Chondrocyte (in vitro differentiated cells): ENCODE measurements at regions not wholly inside any gene's neighbourhood (a gene's known extent, or its start where the extent isn't known, plus 50 kb on each side); places are given as distances from the start of the nearest gene placed in this dataset.
A peak's percentile ranks its signal among the peaks of the same experiment; 100 is the strongest.
"Not testable (repeated sequence)": the region's sequence is repeated elsewhere in the genome, so short reads cannot be mapped to it uniquely, and the experiment has no call there.

Experiments
- DNase-seq: peaks from one replicate; pipeline ENCODE4 v3.0.0; 2021; ENCODE audit warnings: mixed read lengths, low spot score
- H3K27ac Mint-ChIP-seq: one replicate; pipeline ENCODE4 v1.8.0; 2021; ENCODE audit warnings: mild to moderate bottlenecking, moderate library complexity, mixed read lengths; ENCODE audit not compliant: unreplicated experiment
- H3K27me3 Mint-ChIP-seq: 2 replicates; pipeline ENCODE4 v1.8.0; 2021; ENCODE audit warnings: low read depth, mixed read lengths
- H3K36me3 Mint-ChIP-seq: 2 replicates; pipeline ENCODE4 v1.8.0; 2021; ENCODE audit warnings: low read depth, mixed read lengths
- H3K4me1 Mint-ChIP-seq: 2 replicates; pipeline ENCODE4 v1.8.0; 2021; ENCODE audit warnings: low read depth, mild to moderate bottlenecking, mixed read lengths
- H3K4me3 Mint-ChIP-seq: one replicate; pipeline ENCODE4 v1.8.0; 2021; ENCODE audit warnings: mild to moderate bottlenecking, moderate library complexity, mixed read lengths; ENCODE audit not compliant: unreplicated experiment
- H3K9me3 Mint-ChIP-seq: 2 replicates; pipeline ENCODE4 v1.8.0; 2021; ENCODE audit warnings: low read depth, mixed read lengths
- CTCF ChIP-seq: fragments of 200-600 bp; sonication (generic); IDR thresholded peaks from 2 replicates; pipeline ENCODE4 v1.5.0; 2021; ENCODE audit warnings: antibody characterized with exemption, mild to moderate bottlenecking, moderate library complexity

GRCh38 chr13:84088996-84089395 lies 206.7 kb upstream of the SLITRK1 start:
- no peak overlapping the region for H3K27ac Mint-ChIP-seq
- no peaks in the 10 kb centered on the region for H3K4me1 Mint-ChIP-seq
- no peaks in the 10 kb centered on the region for H3K36me3 Mint-ChIP-seq
- TF ChIP-seq CTCF, result no peak
- DNase-seq, result no peak
- no peak overlapping the region for H3K4me3 Mint-ChIP-seq
- no peaks in the 10 kb centered on the region for H3K9me3 Mint-ChIP-seq
- H3K27me3 Mint-ChIP-seq, result peaks cover 2% of the 10 kb centered on the region

GRCh38 chr13:84086847-84087162 lies 204.5 kb upstream of the SLITRK1 start:
- H3K9me3 Mint-ChIP-seq, result no peaks in the 10 kb centered on the region
- H3K4me3 Mint-ChIP-seq, result no peak overlapping the region
- DNase-seq, result no peak
- no peaks in the 10 kb centered on the region for H3K36me3 Mint-ChIP-seq
- no peaks in the 10 kb centered on the region for H3K4me1 Mint-ChIP-seq
- TF ChIP-seq CTCF, result no peak
- H3K27me3 Mint-ChIP-seq, result peaks cover 9% of the 10 kb centered on the region
- H3K27ac Mint-ChIP-seq, result no peak overlapping the region

- DNase-seq, result peak; percentile 83
- not testable (repeated sequence) for H3K27me3 Mint-ChIP-seq, H3K27ac Mint-ChIP-seq, H3K4me1 Mint-ChIP-seq, H3K9me3 Mint-ChIP-seq, H3K4me3 Mint-ChIP-seq, H3K36me3 Mint-ChIP-seq
These were observed 204.0 kb upstream of the SLITRK1 start for GRCh38 chr13:84086098-84086846.

GRCh38 chr13:84082462-84082861 lies 200.2 kb upstream of the SLITRK1 start:
- DNase-seq, result no peak
- TF ChIP-seq CTCF, result no peak
- no peaks in the 10 kb centered on the region for H3K36me3 Mint-ChIP-seq
- no peak overlapping the region for H3K4me3 Mint-ChIP-seq
- no peaks in the 10 kb centered on the region for H3K9me3 Mint-ChIP-seq
- H3K4me1 Mint-ChIP-seq, result peaks cover under 1% of the 10 kb centered on the region
- H3K27ac Mint-ChIP-seq, result no peak overlapping the region
- H3K27me3 Mint-ChIP-seq, result peaks cover 9% of the 10 kb centered on the region

GRCh38 chr13:84080748-84081530 lies 198.7 kb upstream of the SLITRK1 start:
- Mint-ChIP-seq H3K4me3 (no peak overlapping the region), H3K4me1 (peaks cover 7% of the 10 kb centered on the region), H3K9me3 (no peaks in the 10 kb centered on the region), H3K27me3 (peaks cover 9% of the 10 kb centered on the region), H3K27ac (no peak overlapping the region), H3K36me3 (no peaks in the 10 kb centered on the region)
- no peak for TF ChIP-seq CTCF
- DNase-seq, result no peak
